C4-2B (cell line): ENCODE measurements at regions not wholly inside any gene's neighbourhood (a gene's known extent, or its start where the extent isn't known, plus 50 kb on each side); places are given as distances from the start of the nearest gene placed in this dataset.

ENCODE experiments used
- H3K27ac ChIP-seq: fragments of 450-650 bp; 2 replicates; pipeline ENCODE4 v1.5.1; 2017
- CTCF ChIP-seq: fragments of 450-650 bp; conservative IDR thresholded peaks from 2 replicates; pipeline ENCODE4 v1.5.1; 2017; ENCODE audit warnings: mild to moderate bottlenecking
- ZFX ChIP-seq: fragments of 450-650 bp; IDR thresholded peaks from 2 replicates; pipeline ENCODE4 v1.6.1; 2017

- no peak for TF ChIP-seq CTCF
- no peak for TF ChIP-seq ZFX
- H3K27ac ChIP-seq, result no peak overlapping the region
Observed at GRCh38 chr3:193865339-193865738, 270.6 kb upstream of the HES1 start.

- H3K27ac ChIP-seq, result no peak overlapping the region
- TF ChIP-seq CTCF, result no peak
- TF ChIP-seq ZFX, result no peak
Observed at GRCh38 chr3:193865896-193866480, 270.0 kb upstream of the HES1 start.

GRCh38 chr3:193868590-193868989 lies 267.4 kb upstream of the HES1 start:
- TF ChIP-seq CTCF, result no peak
- TF ChIP-seq ZFX, result no peak
- no peak overlapping the region for H3K27ac ChIP-seq

GRCh38 chr3:193869221-193870201 lies 266.4 kb upstream of the HES1 start:
- no peak overlapping the region for H3K27ac ChIP-seq
- no peak for TF ChIP-seq CTCF
- TF ChIP-seq ZFX, result no peak

GRCh38 chr3:193870376-193871219 lies 265.4 kb upstream of the HES1 start:
- H3K27ac ChIP-seq, result peak overlapping the region; percentile 76
- no peak for TF ChIP-seq ZFX
- no peak for TF ChIP-seq CTCF

GRCh38 chr3:193871220-193871485 lies 264.8 kb upstream of the HES1 start:
- TF ChIP-seq ZFX (no peak), CTCF (no peak)
- peak overlapping the region; percentile 76 for H3K27ac ChIP-seq
